ENCODE measurements at regions not wholly inside any gene's neighbourhood (a gene's known extent, or its start where the extent isn't known, plus 50 kb on each side); places are given as distances from the start of the nearest gene placed in this dataset.

- TF ChIP-seq CTCF (IDR thresholded peaks at IDR 0.05) = no peak
- TF ChIP-seq POLR2A (IDR thresholded peaks at IDR 0.05) = no peak
These were observed 988.3 kb upstream of the GYPC start for GRCh38 chr2:125667630-125668029.

Data from right lobe of liver (tissue), 4 donors.